ENCODE measurements at regions not wholly inside any gene's neighbourhood (a gene's known extent, or its start where the extent isn't known, plus 50 kb on each side); places are given as distances from the start of the nearest gene placed in this dataset.

DNA sequence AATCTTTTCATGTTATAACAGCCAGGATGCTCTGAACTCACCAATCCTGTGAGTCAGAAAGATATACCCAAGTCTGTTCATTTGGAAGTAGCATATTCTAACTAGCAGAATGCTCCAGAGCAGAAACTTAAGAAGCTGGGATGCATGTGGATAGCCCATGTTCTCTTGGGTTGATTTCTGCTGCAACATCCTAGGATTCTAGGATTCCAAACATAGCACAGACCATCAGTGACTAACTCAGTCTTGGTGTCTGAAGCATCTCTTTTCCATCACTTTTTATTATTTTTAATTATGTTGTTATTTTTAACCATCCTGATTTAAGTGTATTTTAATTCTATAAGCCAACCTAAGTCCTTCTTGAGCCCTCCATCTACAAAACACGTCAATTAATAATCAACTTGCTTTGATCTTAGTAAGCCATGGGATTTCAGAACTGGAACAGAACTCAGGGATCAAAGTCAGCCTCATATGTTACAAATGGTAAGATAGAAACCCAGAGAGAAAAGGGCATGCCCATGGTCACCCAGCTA lies 85.4 kb downstream of the OSR1 start:
- TF ChIP-seq, protein P1, sequence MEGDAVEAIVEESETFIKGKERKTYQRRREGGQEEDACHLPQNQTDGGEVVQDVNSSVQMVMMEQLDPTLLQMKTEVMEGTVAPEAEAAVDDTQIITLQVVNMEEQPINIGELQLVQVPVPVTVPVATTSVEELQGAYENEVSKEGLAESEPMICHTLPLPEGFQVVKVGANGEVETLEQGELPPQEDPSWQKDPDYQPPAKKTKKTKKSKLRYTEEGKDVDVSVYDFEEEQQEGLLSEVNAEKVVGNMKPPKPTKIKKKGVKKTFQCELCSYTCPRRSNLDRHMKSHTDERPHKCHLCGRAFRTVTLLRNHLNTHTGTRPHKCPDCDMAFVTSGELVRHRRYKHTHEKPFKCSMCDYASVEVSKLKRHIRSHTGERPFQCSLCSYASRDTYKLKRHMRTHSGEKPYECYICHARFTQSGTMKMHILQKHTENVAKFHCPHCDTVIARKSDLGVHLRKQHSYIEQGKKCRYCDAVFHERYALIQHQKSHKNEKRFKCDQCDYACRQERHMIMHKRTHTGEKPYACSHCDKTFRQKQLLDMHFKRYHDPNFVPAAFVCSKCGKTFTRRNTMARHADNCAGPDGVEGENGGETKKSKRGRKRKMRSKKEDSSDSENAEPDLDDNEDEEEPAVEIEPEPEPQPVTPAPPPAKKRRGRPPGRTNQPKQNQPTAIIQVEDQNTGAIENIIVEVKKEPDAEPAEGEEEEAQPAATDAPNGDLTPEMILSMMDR (conservative IDR thresholded peaks at IDR 0.05; ENCODE audit: low read depth, low read length) = no peak
- TF ChIP-seq EZH2 (IDR thresholded peaks at IDR 0.05; ENCODE audit: low read length, unreplicated experiment) = no peak
